ENCODE measurements at regions not wholly inside any gene's neighbourhood (a gene's known extent, or its start where the extent isn't known, plus 50 kb on each side); places are given as distances from the start of the nearest gene placed in this dataset.

- no peak for TF ChIP-seq EZH2 (IDR thresholded peaks at IDR 0.05; ENCODE audit: borderline replicate concordance, low read depth, low read length, severe bottlenecking)
- TF ChIP-seq, protein P1, sequence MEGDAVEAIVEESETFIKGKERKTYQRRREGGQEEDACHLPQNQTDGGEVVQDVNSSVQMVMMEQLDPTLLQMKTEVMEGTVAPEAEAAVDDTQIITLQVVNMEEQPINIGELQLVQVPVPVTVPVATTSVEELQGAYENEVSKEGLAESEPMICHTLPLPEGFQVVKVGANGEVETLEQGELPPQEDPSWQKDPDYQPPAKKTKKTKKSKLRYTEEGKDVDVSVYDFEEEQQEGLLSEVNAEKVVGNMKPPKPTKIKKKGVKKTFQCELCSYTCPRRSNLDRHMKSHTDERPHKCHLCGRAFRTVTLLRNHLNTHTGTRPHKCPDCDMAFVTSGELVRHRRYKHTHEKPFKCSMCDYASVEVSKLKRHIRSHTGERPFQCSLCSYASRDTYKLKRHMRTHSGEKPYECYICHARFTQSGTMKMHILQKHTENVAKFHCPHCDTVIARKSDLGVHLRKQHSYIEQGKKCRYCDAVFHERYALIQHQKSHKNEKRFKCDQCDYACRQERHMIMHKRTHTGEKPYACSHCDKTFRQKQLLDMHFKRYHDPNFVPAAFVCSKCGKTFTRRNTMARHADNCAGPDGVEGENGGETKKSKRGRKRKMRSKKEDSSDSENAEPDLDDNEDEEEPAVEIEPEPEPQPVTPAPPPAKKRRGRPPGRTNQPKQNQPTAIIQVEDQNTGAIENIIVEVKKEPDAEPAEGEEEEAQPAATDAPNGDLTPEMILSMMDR (IDR thresholded peaks at IDR 0.05; ENCODE audit: borderline replicate concordance, extremely low read depth, low read length, poor library complexity, severe bottlenecking) = no peak
These were observed 88.1 kb upstream of the STMND1 start for GRCh38 chr6:17013701-17014100.
